H1 (cell line): ENCODE measurements at regions not wholly inside any gene's neighbourhood (a gene's known extent, or its start where the extent isn't known, plus 50 kb on each side); places are given as distances from the start of the nearest gene placed in this dataset.

ENCODE experiments used
- CTCF ChIA-PET: fragments of 300-600 bp; sonication (Branson Sonifier 250); formaldehyde crosslinking; loops from one replicate; lab custom pipeline; 2021; ENCODE audit not compliant: partially characterized antibody; lab: Charles Lee
- POLR2A ChIA-PET: fragments of 300-600 bp; sonication (Branson Sonifier 250); formaldehyde crosslinking; loops from one replicate; lab custom pipeline; 2021; ENCODE audit warnings: inconsistent platforms; ENCODE audit not compliant: partially characterized antibody; lab: Charles Lee
- DNase-seq, 2 experiments: peaks; one replicate each; pipeline versions ENCODE4 v3.0.0 to v3.0.0-alpha.2; 2010 to 2022; ENCODE audit warnings: low spot score in 2 of 2, low read depth in 1 of 2, mixed read lengths in 1 of 2
- FAIRE-seq: peaks from 2 replicates; lab custom pipeline; 2011; peaks lifted over from hg19 to GRCh38; lab: Jason Lieb, UNC
- H2AFZ ChIP-seq: 2 replicates; pipeline ENCODE4 v1.8.1; 2012; ENCODE audit warnings: low read length, inconsistent platforms
- H2AK5ac ChIP-seq: 2 replicates; pipeline ENCODE4 v1.6.1; 2013; ENCODE audit warnings: low read depth, low read length
- H2BK120ac ChIP-seq: replicated peaks from 2 replicates; pipeline ENCODE3; 2013; ENCODE audit warnings: low read depth, low read length, inconsistent platforms
- H2BK12ac ChIP-seq: 2 replicates; pipeline ENCODE4 v1.6.1; 2013; ENCODE audit warnings: low read depth, low read length
- H2BK15ac ChIP-seq: 2 replicates; pipeline ENCODE4 v1.6.1; 2013; ENCODE audit warnings: low read length
- H2BK20ac ChIP-seq: 2 replicates; pipeline ENCODE4 v1.6.1; 2013; ENCODE audit warnings: low read length
- H2BK5ac ChIP-seq: 2 replicates; pipeline ENCODE4 v1.6.1; 2013; ENCODE audit warnings: low read depth, low read length
- H3K14ac ChIP-seq: 2 replicates; pipeline ENCODE4 v1.6.1; 2013; ENCODE audit warnings: inconsistent platforms; ENCODE audit not compliant: insufficient read length
- H3K18ac ChIP-seq: 2 replicates; pipeline ENCODE4 v1.6.1; 2013; ENCODE audit warnings: low read length; ENCODE audit errors: extremely low read depth
- H3K23ac ChIP-seq: 2 replicates; pipeline ENCODE4 v1.6.1; 2013; ENCODE audit warnings: inconsistent platforms; ENCODE audit not compliant: insufficient read length
- H3K23me2 ChIP-seq: 2 replicates; pipeline ENCODE4 v1.6.1; 2013; ENCODE audit warnings: low read depth, low read length
- H3K27ac ChIP-seq: 2 replicates; pipeline ENCODE4 v1.6.1; 2011; ENCODE audit warnings: low read depth, low read length, inconsistent platforms
- H3K27me3 ChIP-seq, 4 experiments: replicated peaks in 1 of 4; 1 replicate in 1 of 4; 2 replicates in 3 of 4; pipeline versions ENCODE4 v1.6.1 to v1.8.1; 2011 to 2013; ENCODE audit warnings: low read length in 3 of 4, mild to moderate bottlenecking in 3 of 4, inconsistent platforms in 2 of 4, mixed read lengths in 2 of 4, moderate library complexity in 1 of 4; ENCODE audit not compliant: control insufficient read depth in 3 of 4, insufficient read depth in 3 of 4; ENCODE audit errors: extremely low read depth in 1 of 4
- H3K36me3 ChIP-seq, 4 experiments: 2 replicates each; pipeline versions ENCODE4 v1.6.1 to v1.8.1; 2011 to 2013; ENCODE audit warnings: mild to moderate bottlenecking in 4 of 4, low read length in 3 of 4, moderate library complexity in 2 of 4, control low read depth in 1 of 4, inconsistent platforms in 1 of 4; ENCODE audit not compliant: insufficient read depth in 4 of 4, control insufficient read depth in 2 of 4
- H3K4ac ChIP-seq: replicated peaks from 2 replicates; pipeline ENCODE3; 2013; ENCODE audit warnings: low read length, low read depth, mixed read lengths, inconsistent platforms; ENCODE audit not compliant: insufficient read length
- H3K4me1 ChIP-seq, 4 experiments: replicated peaks in 1 of 4; 1 replicate in 1 of 4; 2 replicates in 3 of 4; pipeline versions ENCODE4 v1.6.1 to v1.8.1; 2011 to 2013; ENCODE audit warnings: low read length in 3 of 4, inconsistent platforms in 2 of 4, mixed read lengths in 1 of 4; ENCODE audit not compliant: insufficient read depth in 4 of 4, control insufficient read depth in 3 of 4
- H3K4me2 ChIP-seq, 2 experiments: 2 replicates each; pipeline versions ENCODE4 v1.6.1 to v1.8.1; 2011 to 2013; ENCODE audit warnings: low read depth in 2 of 2, low read length in 2 of 2, control low read depth in 1 of 2, inconsistent platforms in 1 of 2, mild to moderate bottlenecking in 1 of 2; ENCODE audit not compliant: insufficient read depth in 1 of 2
- H3K4me3 ChIP-seq, 4 experiments: fragments of 200-600, 300-600 bp in 1 of 4; sonication (generic), shearing (Covaris generic), sonication (Bioruptor Twin) in 1 of 4; 2 replicates each; pipeline versions ENCODE4 v1.5.1 to v1.8.1; 2011 to 2016; ENCODE audit warnings: low read length in 4 of 4, low read depth in 3 of 4, control low read depth in 2 of 4, inconsistent platforms in 2 of 4, mild to moderate bottlenecking in 2 of 4, mixed read lengths in 1 of 4, moderate library complexity in 1 of 4; ENCODE audit not compliant: insufficient read depth in 2 of 4; ENCODE audit errors: extremely low read depth in 1 of 4
- H3K56ac ChIP-seq: replicated peaks from 2 replicates; pipeline ENCODE3; 2013; ENCODE audit warnings: low read depth, mild to moderate bottlenecking, mixed read lengths, low read length, inconsistent platforms; ENCODE audit not compliant: insufficient read length
- H3K79me1 ChIP-seq: 2 replicates; pipeline ENCODE4 v1.6.1; 2013; ENCODE audit warnings: low read depth, low read length, control low read depth
- H3K79me2 ChIP-seq, 2 experiments: 2 replicates each; pipeline versions ENCODE4 v1.6.1 to v1.8.1; 2012 to 2013; ENCODE audit warnings: low read length in 2 of 2, mild to moderate bottlenecking in 2 of 2, inconsistent platforms in 1 of 2; ENCODE audit not compliant: insufficient read depth in 2 of 2, control insufficient read depth in 1 of 2
- H3K9ac ChIP-seq, 4 experiments: replicated peaks in 1 of 4; 1 replicate in 1 of 4; 2 replicates in 3 of 4; pipeline versions ENCODE4 v1.6.1 to v1.8.1; 2011 to 2013; ENCODE audit warnings: low read depth in 3 of 4, low read length in 3 of 4, control low read depth in 2 of 4, mild to moderate bottlenecking in 2 of 4, moderate library complexity in 2 of 4, inconsistent platforms in 1 of 4; ENCODE audit errors: extremely low read depth in 1 of 4
- H3K9me3 ChIP-seq, 2 experiments: 2 replicates each; pipeline versions ENCODE4 v1.6.1 to v1.8.1; 2012 to 2013; ENCODE audit warnings: mild to moderate bottlenecking in 2 of 2, moderate library complexity in 2 of 2, control low read depth in 1 of 2, inconsistent platforms in 1 of 2, low read depth in 1 of 2, low read length in 1 of 2, mixed read lengths in 1 of 2; ENCODE audit not compliant: insufficient read depth in 2 of 2
- H4K20me1 ChIP-seq, 2 experiments: replicated peaks in 1 of 2; 2 replicates each; pipeline versions ENCODE3 to v1.8.1; 2011 to 2013; ENCODE audit warnings: inconsistent platforms in 2 of 2, low read length in 2 of 2, mild to moderate bottlenecking in 1 of 2; ENCODE audit not compliant: insufficient read depth in 2 of 2, control insufficient read depth in 1 of 2
- H4K5ac ChIP-seq: 2 replicates; pipeline ENCODE4 v1.6.1; 2013; ENCODE audit warnings: low read length, low read depth, mixed read lengths, inconsistent platforms; ENCODE audit not compliant: insufficient read length
- H4K8ac ChIP-seq: 2 replicates; pipeline ENCODE4 v1.8.0; 2013; ENCODE audit warnings: mild to moderate bottlenecking, moderate library complexity, low read length, inconsistent platforms; ENCODE audit not compliant: insufficient read depth; ENCODE audit errors: extremely low read depth
- H4K91ac ChIP-seq: replicated peaks from 2 replicates; pipeline ENCODE3; 2013; ENCODE audit warnings: low read length, mixed read lengths, inconsistent platforms; ENCODE audit not compliant: insufficient read length
- RBBP5 ChIP-seq: IDR thresholded peaks from 2 replicates; pipeline ENCODE4 v1.7.1; 2012; ENCODE audit warnings: low read depth, mild to moderate bottlenecking, inconsistent platforms, low read length, moderate library complexity, borderline replicate concordance
- WGBS, 2 experiments: shearing (Covaris generic) in 1 of 2; methylation state at CpG; one replicate each; pipeline versions ENCODE4 v1.1.6 to v1.1.7; 2013 to 2015; ENCODE audit warnings: low lambda C conversion rate in 2 of 2, mixed read lengths in 2 of 2, inconsistent platforms in 1 of 2, low coverage in 1 of 2, missing lambda C conversion rate in 1 of 2; ENCODE audit not compliant: insufficient replicate concordance in 2 of 2, insufficient coverage in 1 of 2, insufficient read length in 1 of 2; ENCODE audit errors: extremely low coverage in 1 of 2, missing lambda C conversion rate in 1 of 2; 5-methylcytosine and 5-hydroxymethylcytosine counted together

- Histone ChIP-seq H3K4ac (no peak overlapping the region), H2AK5ac (no peak overlapping the region), H3K79me1 (no peaks in the 10 kb centered on the region), H3K79me2 (no peaks in the 10 kb centered on the region), H3K36me3 (no peaks in the 10 kb centered on the region), H3K9me3 (no peaks in the 10 kb centered on the region), H3K4me1 (peaks cover 0 to 6% (median 3%) of the 10 kb centered on the region in 4 experiments; a peak in 4 of 7 replicates), H4K20me1 (no peaks in the 10 kb centered on the region), H3K23me2 (no peaks in the 10 kb centered on the region), H3K23ac (no peak overlapping the region), H4K91ac (no peak overlapping the region), H2BK20ac (0 out of 2 replicates have a peak overlapping the region, but pooled peaks have one; percentile 26), H2BK120ac (no peak overlapping the region), H2AFZ (no peak overlapping the region), H2BK15ac (no peak overlapping the region), H3K4me2 (no peak overlapping the region), H3K4me3 (no peak overlapping the region), H2BK5ac (no peak overlapping the region), H3K56ac (no peak overlapping the region), H3K9ac (no peak overlapping the region), H3K27ac (no peak overlapping the region), H3K14ac (no peak overlapping the region), H3K18ac (no peak overlapping the region), H3K27me3 (no peaks in the 10 kb centered on the region), H4K8ac (no peak overlapping the region), H4K5ac (no peak overlapping the region), H2BK12ac (no peak overlapping the region)
- no peak for FAIRE-seq
- no peak for TF ChIP-seq RBBP5
- ChIA-PET POLR2A (no interaction called here), CTCF (no interaction called here)
- 85% methylated on average over 6 of the region's 6 CpGs; no CpG with 5 or more reads in 1 of the 2 experiments for WGBS, 2 experiments
- DNase-seq, result no peak
Observed at GRCh38 chr12:92544322-92544721, 158.5 kb upstream of the PLEKHG7 start.
